Stimulated activated CD4-positive, alpha-beta T cell treated with anti-CD3 and anti-CD28 coated beads, Interleukin-12 subunit alpha, Interleukin-12 subunit beta, amount 100 ng/mL, for 48 hours (primary cell): ENCODE measurements at regions not wholly inside any gene's neighbourhood (a gene's known extent, or its start where the extent isn't known, plus 50 kb on each side); places are given as distances from the start of the nearest gene placed in this dataset.
"Not testable (repeated sequence)": the region's sequence is repeated elsewhere in the genome, so short reads cannot be mapped to it uniquely, and the experiment has no call there.

Source experiments
- DNase-seq, 3 donors: peaks; one replicate each; pipeline ENCODE4 v3.0.0-alpha.2; 2020; ENCODE audit warnings: low read depth in 2 of 3, low spot score in 1 of 3

- DNase-seq = no peak
Observed at GRCh38 chr11:38461751-38462150, 1863.7 kb upstream of the RAG2 start.

- no peak for DNase-seq
Observed at GRCh38 chr11:38460896-38461295, 1862.9 kb upstream of the RAG2 start.

DNA sequence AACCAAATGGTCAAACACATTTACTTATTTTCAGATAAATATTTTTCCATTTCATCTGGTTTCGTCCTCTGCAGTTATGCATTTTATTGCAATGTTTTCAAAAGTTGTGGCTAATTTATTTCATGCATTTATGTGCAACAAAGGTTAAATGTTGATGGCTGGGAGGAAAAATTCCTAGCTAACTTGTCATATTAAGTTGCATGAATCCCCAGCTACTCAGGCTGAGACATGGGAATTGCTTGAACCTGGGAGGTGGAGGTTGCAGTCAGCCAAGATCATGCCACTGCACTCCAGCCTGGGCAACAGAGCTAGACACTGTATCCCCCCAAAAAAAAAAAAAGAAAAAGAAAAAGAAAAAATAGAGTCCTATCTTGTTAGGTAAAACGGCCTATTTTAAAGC is 1862.4 kb upstream of the RAG2 start:
- DNase-seq = no peak

DNA sequence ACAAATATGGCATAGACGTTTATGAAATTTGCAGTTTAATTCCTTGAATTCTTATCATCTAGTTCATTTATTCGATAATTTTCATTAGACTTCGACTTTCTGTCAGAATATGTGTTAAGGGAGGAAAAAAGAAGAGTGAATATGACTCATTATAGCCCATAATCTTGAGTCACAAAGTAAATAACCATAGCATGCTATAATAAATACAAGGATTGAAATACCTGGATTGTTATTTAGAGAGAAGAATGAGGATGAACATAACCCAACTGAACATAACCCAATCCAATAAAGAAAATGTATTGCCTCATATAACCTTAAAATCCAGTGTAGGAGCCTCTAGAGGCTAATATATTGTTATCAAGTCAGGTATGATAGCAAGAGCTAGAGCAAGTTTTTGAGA is 1858.3 kb upstream of the RAG2 start:
- DNase-seq = no peak

DNA sequence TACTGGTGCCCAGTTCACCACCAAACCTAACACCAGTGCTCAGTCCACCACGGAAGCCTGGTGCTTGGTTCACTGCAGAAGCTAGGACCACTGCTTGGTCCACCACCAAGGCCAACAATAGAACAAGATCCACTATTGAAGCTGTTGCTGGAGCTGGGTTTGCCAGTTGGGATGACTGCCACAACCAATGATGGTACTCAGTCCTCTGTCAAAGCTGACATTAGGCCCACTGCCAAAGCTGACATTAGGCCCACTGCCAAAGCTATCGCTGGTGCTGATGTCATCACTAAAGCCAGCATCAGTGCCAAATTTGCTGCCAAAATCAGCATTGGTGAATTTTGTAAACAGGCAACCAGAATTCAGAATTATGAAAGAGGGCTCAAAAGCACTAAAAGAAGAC is 1850.2 kb upstream of the RAG2 start:
- DNase-seq = no peak

- DNase-seq = no peak
Observed at GRCh38 chr11:38446336-38446735, 1848.3 kb upstream of the RAG2 start.

DNA sequence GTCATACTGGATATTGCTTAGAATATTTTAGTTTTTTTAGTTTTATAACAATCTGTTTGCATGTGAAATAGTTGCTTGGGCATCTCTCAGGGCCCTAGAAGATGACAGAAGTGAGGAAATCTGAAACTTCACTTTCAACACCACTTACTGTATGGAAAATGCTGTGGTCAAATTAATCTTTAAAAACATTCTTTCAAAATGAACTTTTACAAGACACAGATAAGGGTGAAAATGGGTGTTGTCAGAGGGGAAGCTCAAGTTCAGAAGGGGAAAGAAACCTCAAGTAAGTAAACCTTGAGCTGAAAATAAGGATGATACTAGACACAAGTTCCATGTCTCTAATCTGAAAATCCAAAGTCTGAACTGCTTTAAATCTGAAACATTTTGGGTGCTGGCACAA is 1840.1 kb upstream of the RAG2 start:
- DNase-seq = no peak

- no peak for DNase-seq
Observed at GRCh38 chr11:38425578-38425977, 1827.5 kb upstream of the RAG2 start.

- DNase-seq = no peak
Observed at GRCh38 chr11:38423042-38423441, 1825.0 kb upstream of the RAG2 start.

DNA sequence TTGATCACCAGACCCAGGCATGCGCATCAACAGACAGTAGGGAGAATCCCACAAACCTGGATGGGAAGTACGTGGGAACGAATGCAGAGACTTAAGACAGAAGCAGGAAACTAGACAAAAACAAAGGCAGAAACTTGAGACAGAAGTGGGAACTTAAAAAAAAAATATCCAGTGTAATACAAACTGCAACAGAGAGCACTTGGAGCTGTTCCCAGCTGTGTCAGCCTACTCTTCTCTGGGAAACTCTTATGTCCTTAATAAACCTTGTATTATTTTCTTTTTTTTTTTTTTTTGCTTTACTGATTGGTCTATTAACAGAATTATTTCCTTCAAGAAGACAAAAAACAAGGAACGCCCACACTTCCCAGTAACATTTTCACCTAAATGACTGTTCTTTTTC is 1818.1 kb upstream of the RAG2 start:
- DNase-seq = no peak

- DNase-seq = no peak
Observed at GRCh38 chr11:38411149-38411548, 1813.1 kb upstream of the RAG2 start.

DNA sequence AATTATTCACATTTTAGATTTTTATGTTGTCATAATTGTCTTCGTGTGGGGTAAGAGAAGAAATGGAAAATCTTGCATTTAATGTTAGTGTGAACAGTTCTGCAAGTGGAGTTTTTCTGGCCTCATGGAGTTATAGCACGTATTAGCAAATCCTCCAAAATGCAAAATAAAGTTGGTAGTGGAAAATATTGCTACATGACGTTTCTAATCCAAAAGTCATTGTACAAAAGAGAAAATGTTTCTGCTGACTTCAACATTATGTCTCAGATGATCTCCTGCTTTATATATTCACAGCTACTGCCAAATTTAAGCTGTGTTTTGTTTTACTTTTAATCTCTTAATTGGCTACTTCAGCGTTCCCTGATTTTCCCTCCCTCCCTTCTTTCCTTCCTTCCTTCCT is 1804.0 kb upstream of the RAG2 start:
- DNase-seq = no peak

GRCh38 chr11:38392176-38392575 is 1794.1 kb upstream of the RAG2 start:
- DNase-seq = no peak

- no peak for DNase-seq
Observed at GRCh38 chr11:38384568-38384967, 1786.5 kb upstream of the RAG2 start.

GRCh38 chr11:38365274-38365673 is 1767.2 kb upstream of the RAG2 start:
- no peak for DNase-seq

DNA sequence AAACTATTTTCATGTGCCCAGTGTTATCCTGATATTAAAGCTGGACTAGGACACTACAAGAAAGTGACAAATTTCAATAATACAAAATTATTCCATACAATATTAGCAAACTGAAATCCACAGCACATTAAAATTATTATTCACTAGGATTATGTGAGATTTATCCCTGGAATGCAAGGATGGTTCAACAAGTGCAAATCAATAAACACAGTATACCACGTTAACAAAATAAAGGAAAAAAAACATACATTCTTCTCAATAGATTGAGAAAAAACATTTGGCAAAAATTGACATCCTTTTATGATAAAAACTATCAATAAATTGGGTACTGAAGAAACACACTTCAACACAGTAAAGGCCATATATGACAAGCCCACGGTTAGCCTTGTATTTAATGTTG is 1758.2 kb upstream of the RAG2 start:
- no peak for DNase-seq

GRCh38 chr11:38345286-38345685 is 1747.2 kb upstream of the RAG2 start:
- no peak for DNase-seq

DNA sequence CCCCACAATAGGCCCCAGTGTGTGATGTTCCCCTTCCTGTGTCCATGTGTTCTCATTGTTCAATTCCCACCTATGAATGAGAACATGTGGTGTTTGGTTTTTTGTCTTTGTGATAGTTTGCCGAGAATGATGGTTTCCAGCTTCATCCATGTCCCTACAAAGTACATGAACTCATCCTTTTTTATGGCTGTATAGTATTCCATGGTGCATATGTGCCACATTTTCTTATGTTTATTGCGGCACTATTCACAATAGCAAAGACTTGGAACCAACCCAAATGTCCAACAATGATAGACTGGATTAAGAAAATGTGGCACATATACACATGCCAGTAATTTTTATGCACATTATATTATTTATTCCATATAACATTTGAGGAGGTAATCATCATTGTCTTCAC is 1743.6 kb upstream of the RAG2 start:
- DNase-seq = not testable (repeated sequence)

DNA sequence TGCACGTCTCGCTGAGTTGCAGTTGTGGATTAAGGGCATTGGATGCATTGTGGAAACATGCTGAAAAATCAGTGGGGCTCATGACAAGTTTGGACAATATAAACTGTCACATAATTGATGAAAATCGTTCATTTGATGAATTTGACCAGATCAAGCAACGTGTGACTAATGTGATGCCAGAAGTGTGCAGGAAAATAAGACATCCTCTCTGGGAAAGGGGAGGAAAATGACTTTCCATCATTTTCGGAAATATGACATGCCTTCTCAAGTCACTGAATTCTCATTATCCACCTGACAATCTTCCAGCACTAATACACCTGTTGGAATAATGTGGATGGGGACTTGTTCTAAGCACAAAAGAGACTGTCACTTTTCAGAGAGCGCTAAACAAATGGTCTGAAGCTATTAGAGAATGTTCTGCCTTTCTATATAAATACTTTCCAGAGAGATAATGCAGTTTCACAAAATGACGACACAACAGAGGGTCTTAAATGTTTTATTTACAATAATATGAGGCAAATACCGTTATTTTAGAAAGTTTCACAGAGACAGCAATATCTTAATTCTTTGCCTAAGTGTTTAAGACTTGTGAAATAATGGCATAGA is 1741.9 kb upstream of the RAG2 start:
- DNase-seq = no peak

DNA sequence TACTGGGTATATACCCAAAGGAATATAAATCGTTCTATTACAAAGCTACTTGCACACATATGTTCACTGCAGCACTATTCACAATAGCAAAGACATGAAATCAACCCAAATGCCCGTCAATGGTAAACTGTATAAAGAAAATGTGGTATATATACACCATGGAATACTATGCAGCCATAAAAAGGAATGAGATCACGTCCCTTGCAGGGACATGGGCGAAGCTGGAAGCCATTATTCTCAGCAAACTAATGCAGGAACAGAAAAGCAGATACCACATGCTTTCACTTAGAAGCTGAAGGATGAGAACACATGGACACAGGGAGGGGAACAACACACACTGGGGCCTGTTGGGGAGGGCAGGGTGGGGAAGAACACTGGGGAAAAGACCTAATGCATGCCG is 1740.0 kb upstream of the RAG2 start:
- not testable (repeated sequence) for DNase-seq

DNA sequence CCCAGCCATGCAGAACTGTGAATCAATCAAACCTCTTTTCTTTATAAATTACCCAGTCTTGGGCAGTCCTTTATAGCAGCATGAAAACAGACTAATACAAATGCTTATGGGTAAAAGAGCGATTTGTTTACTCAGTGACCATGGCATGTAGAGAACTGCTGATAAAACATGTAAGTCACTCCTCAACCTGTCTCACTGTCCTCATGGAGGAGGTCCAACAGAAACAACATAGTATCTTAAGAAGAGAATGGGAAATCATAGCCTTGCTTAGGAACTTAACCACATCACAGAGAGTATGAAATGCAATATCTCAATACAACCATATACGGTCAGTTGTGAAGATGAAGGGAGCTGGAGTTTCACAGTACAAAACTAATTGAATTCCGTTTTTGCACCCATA is 1734.0 kb upstream of the RAG2 start:
- no peak for DNase-seq

GRCh38 chr11:38330578-38330977 is 1732.5 kb upstream of the RAG2 start:
- DNase-seq = no peak

GRCh38 chr11:38323961-38324761 is 1726.1 kb upstream of the RAG2 start:
- DNase-seq = no peak
